Effector memory CD8-positive, alpha-beta T cell (primary cell): ENCODE measurements at regions not wholly inside any gene's neighbourhood (a gene's known extent, or its start where the extent isn't known, plus 50 kb on each side); places are given as distances from the start of the nearest gene placed in this dataset.

Source experiments
- ATAC-seq: fragments of 150-1000 bp; cut with Tn5 transposase; replicated peaks from 2 replicates; pipeline ENCODE4 v1.10.0; 2021; ENCODE audit warnings: mild to moderate bottlenecking, moderate library complexity
- DNase-seq, 3 experiments: peaks; one replicate each; pipeline ENCODE4 v3.0.0; 2021
- H3K27ac Mint-ChIP-seq, 2 donors: one replicate each; pipeline ENCODE4 v1.8.0; 2022; ENCODE audit warnings: mild to moderate bottlenecking in 2 of 2, mixed read lengths in 2 of 2, moderate library complexity in 2 of 2
- H3K27me3 Mint-ChIP-seq, 2 donors: one replicate each; pipeline ENCODE4 v1.8.0; 2022; ENCODE audit warnings: mixed read lengths in 2 of 2
- H3K36me3 Mint-ChIP-seq: one replicate; pipeline ENCODE4 v1.8.0; 2022; ENCODE audit warnings: mild to moderate bottlenecking, moderate library complexity, mixed read lengths; ENCODE audit not compliant: insufficient read depth
- H3K4me1 Mint-ChIP-seq, 2 donors: one replicate each; pipeline ENCODE4 v1.8.0; 2022; ENCODE audit warnings: low read depth in 2 of 2, mixed read lengths in 2 of 2
- H3K4me3 Mint-ChIP-seq, 2 donors: one replicate each; pipeline ENCODE4 v1.8.0; 2022; ENCODE audit warnings: mild to moderate bottlenecking in 2 of 2, mixed read lengths in 2 of 2, moderate library complexity in 2 of 2
- H3K9me3 Mint-ChIP-seq, 2 donors: one replicate each; pipeline ENCODE4 v1.8.0; 2022; ENCODE audit warnings: mixed read lengths in 2 of 2

- Mint-ChIP-seq H3K36me3 (no peaks in the 10 kb centered on the region), H3K4me3 (no peak overlapping the region), H3K4me1 (no peaks in the 10 kb centered on the region), H3K27me3 (peaks cover 13 to 50% of the 10 kb centered on the region in 2 donors), H3K27ac (no peak overlapping the region), H3K9me3 (peaks cover 0 to 6% of the 10 kb centered on the region in 2 donors)
- DNase-seq = no peak
- no peak for ATAC-seq
These were observed 147.1 kb upstream of the SLC30A5 start for GRCh38 chr5:68946728-68947127.

GRCh38 chr5:68947986-68948385, 145.8 kb upstream of the SLC30A5 start:
- peaks cover 0 to 2% of the 10 kb centered on the region in 2 donors for H3K9me3 Mint-ChIP-seq

GRCh38 chr5:68949256-68949655, 144.6 kb upstream of the SLC30A5 start:
- Mint-ChIP-seq H3K27ac (no peak overlapping the region), H3K9me3 (no peaks in the 10 kb centered on the region), H3K4me1 (no peaks in the 10 kb centered on the region), H3K36me3 (no peaks in the 10 kb centered on the region), H3K4me3 (no peak overlapping the region), H3K27me3 (peaks cover 13 to 51% of the 10 kb centered on the region in 2 donors)
- ATAC-seq (no peak), DNase-seq (no peak)

More at GRCh38 chr5:68947986-68948385, 145.8 kb upstream of the SLC30A5 start:
- Mint-ChIP-seq H3K4me1 (no peaks in the 10 kb centered on the region), H3K4me3 (no peak overlapping the region), H3K27ac (no peak overlapping the region), H3K36me3 (no peaks in the 10 kb centered on the region), H3K27me3 (peaks cover 13 to 51% of the 10 kb centered on the region in 2 donors)
- DNase-seq = no peak
- ATAC-seq = no peak

GRCh38 chr5:68949711-68950110, 144.1 kb upstream of the SLC30A5 start:
- Mint-ChIP-seq H3K27ac (no peak overlapping the region), H3K9me3 (no peaks in the 10 kb centered on the region), H3K4me1 (no peaks in the 10 kb centered on the region), H3K27me3 (peaks cover 13 to 51% of the 10 kb centered on the region in 2 donors), H3K36me3 (no peaks in the 10 kb centered on the region), H3K4me3 (no peak overlapping the region)
- DNase-seq = no peak
- no peak for ATAC-seq

GRCh38 chr5:68950125-68950524, 143.7 kb upstream of the SLC30A5 start:
- DNase-seq = no peak
- Mint-ChIP-seq H3K4me3 (no peak overlapping the region), H3K27ac (no peak overlapping the region), H3K27me3 (peaks cover 13 to 51% of the 10 kb centered on the region in 2 donors), H3K4me1 (no peaks in the 10 kb centered on the region), H3K9me3 (no peaks in the 10 kb centered on the region), H3K36me3 (no peaks in the 10 kb centered on the region)
- ATAC-seq = no peak

- peaks cover 13 to 43% of the 10 kb centered on the region in 2 donors for H3K27me3 Mint-ChIP-seq
- H3K4me1 Mint-ChIP-seq = no peaks in the 10 kb centered on the region
- ATAC-seq = no peak
- H3K36me3 Mint-ChIP-seq = no peaks in the 10 kb centered on the region
- H3K4me3 Mint-ChIP-seq = no peak overlapping the region
- H3K9me3 Mint-ChIP-seq = no peaks in the 10 kb centered on the region
- no peak overlapping the region for H3K27ac Mint-ChIP-seq
- DNase-seq = no peak
These were observed 142.9 kb upstream of the SLC30A5 start for GRCh38 chr5:68950930-68951329.

- Mint-ChIP-seq H3K27me3 (peaks cover 13 to 40% of the 10 kb centered on the region in 2 donors), H3K9me3 (no peaks in the 10 kb centered on the region), H3K36me3 (no peaks in the 10 kb centered on the region), H3K27ac (no peak overlapping the region), H3K4me3 (no peak overlapping the region), H3K4me1 (no peaks in the 10 kb centered on the region)
- DNase-seq (no peak), ATAC-seq (no peak)
These were observed 140.5 kb upstream of the SLC30A5 start for GRCh38 chr5:68953231-68953874.

- no peak for ATAC-seq
- no peaks in the 10 kb centered on the region for H3K36me3 Mint-ChIP-seq
- no peak for DNase-seq
- no peak overlapping the region for H3K4me3 Mint-ChIP-seq
- no peaks in the 10 kb centered on the region for H3K9me3 Mint-ChIP-seq
- peaks cover 8 to 33% of the 10 kb centered on the region in 2 donors for H3K27me3 Mint-ChIP-seq
- H3K27ac Mint-ChIP-seq = no peak overlapping the region
- H3K4me1 Mint-ChIP-seq = no peaks in the 10 kb centered on the region
These were observed 139.8 kb upstream of the SLC30A5 start for GRCh38 chr5:68953875-68954617.

GRCh38 chr5:68954618-68954910, 139.2 kb upstream of the SLC30A5 start:
- Mint-ChIP-seq H3K9me3 (no peaks in the 10 kb centered on the region), H3K4me3 (no peak overlapping the region), H3K27me3 (peaks cover 2 to 28% of the 10 kb centered on the region in 2 donors), H3K36me3 (no peaks in the 10 kb centered on the region), H3K4me1 (no peaks in the 10 kb centered on the region), H3K27ac (no peak overlapping the region)
- ATAC-seq (no peak), DNase-seq (no peak)

- no peaks in the 10 kb centered on the region for H3K36me3 Mint-ChIP-seq
- no peak overlapping the region for H3K27ac Mint-ChIP-seq
- peaks cover 0 to 16% of the 10 kb centered on the region in 2 donors for H3K27me3 Mint-ChIP-seq
- ATAC-seq (no peak), DNase-seq (no peak)
- no peak overlapping the region for H3K4me3 Mint-ChIP-seq
- no peaks in the 10 kb centered on the region for H3K9me3 Mint-ChIP-seq
- H3K4me1 Mint-ChIP-seq = no peaks in the 10 kb centered on the region
These were observed 136.2 kb upstream of the SLC30A5 start for GRCh38 chr5:68957591-68957990.

GRCh38 chr5:68958428-68958827, 135.4 kb upstream of the SLC30A5 start:
- peaks cover 0 to 8% of the 10 kb centered on the region in 2 donors for H3K27me3 Mint-ChIP-seq
- H3K36me3 Mint-ChIP-seq = no peaks in the 10 kb centered on the region

GRCh38 chr5:68960456-68960855, 133.4 kb upstream of the SLC30A5 start:
- Mint-ChIP-seq H3K4me3 (no peak overlapping the region), H3K27ac (no peak overlapping the region), H3K27me3 (peaks cover 0 to 8% of the 10 kb centered on the region in 2 donors), H3K9me3 (no peaks in the 10 kb centered on the region), H3K36me3 (no peaks in the 10 kb centered on the region), H3K4me1 (no peaks in the 10 kb centered on the region)
- ATAC-seq (no peak), DNase-seq (no peak)

More at GRCh38 chr5:68958428-68958827, 135.4 kb upstream of the SLC30A5 start:
- Mint-ChIP-seq H3K27ac (no peak overlapping the region), H3K9me3 (no peaks in the 10 kb centered on the region), H3K4me1 (no peaks in the 10 kb centered on the region), H3K4me3 (no peak overlapping the region)
- DNase-seq (no peak), ATAC-seq (no peak)

- Mint-ChIP-seq H3K27ac (no peak overlapping the region), H3K4me1 (no peaks in the 10 kb centered on the region), H3K27me3 (peaks cover 0 to 8% of the 10 kb centered on the region in 2 donors), H3K36me3 (no peaks in the 10 kb centered on the region), H3K4me3 (no peak overlapping the region), H3K9me3 (no peaks in the 10 kb centered on the region)
- DNase-seq (no peak), ATAC-seq (no peak)
These were observed 132.9 kb upstream of the SLC30A5 start for GRCh38 chr5:68960961-68961360.

- no peak overlapping the region for H3K4me3 Mint-ChIP-seq
- no peaks in the 10 kb centered on the region for H3K36me3 Mint-ChIP-seq
- no peaks in the 10 kb centered on the region for H3K4me1 Mint-ChIP-seq
- H3K27ac Mint-ChIP-seq = no peak overlapping the region
- peaks cover 0 to 8% of the 10 kb centered on the region in 2 donors for H3K27me3 Mint-ChIP-seq
- DNase-seq = no peak
- H3K9me3 Mint-ChIP-seq = no peaks in the 10 kb centered on the region
- no peak for ATAC-seq
These were observed 132.1 kb upstream of the SLC30A5 start for GRCh38 chr5:68961762-68962161.
